ENCODE measurements at regions not wholly inside any gene's neighbourhood (a gene's known extent, or its start where the extent isn't known, plus 50 kb on each side); places are given as distances from the start of the nearest gene placed in this dataset.

- TF ChIP-seq CTCF (IDR thresholded peaks at IDR 0.05) (no peak), POLR2AphosphoS5 (IDR thresholded peaks at IDR 0.05) (no peak)
Measured at GRCh38 chr3:135393898-135394525, 571.5 kb upstream of the PPP2R3A start.

Measured in gastroesophageal sphincter (tissue), 3 donors.